Glutamatergic neuron (in vitro differentiated cells): ENCODE measurements at regions not wholly inside any gene's neighbourhood (a gene's known extent, or its start where the extent isn't known, plus 50 kb on each side); places are given as distances from the start of the nearest gene placed in this dataset.

Source experiments
- DNase-seq: peaks from one replicate; pipeline ENCODE4 v3.0.0; 2022
- H3K27ac Mint-ChIP-seq: one replicate; pipeline ENCODE4 v1.8.0; 2020; ENCODE audit warnings: mild to moderate bottlenecking, mixed read lengths, inconsistent platforms; ENCODE audit not compliant: unreplicated experiment
- H3K27me3 Mint-ChIP-seq: one replicate; pipeline ENCODE4 v1.8.0; 2020; ENCODE audit warnings: mild to moderate bottlenecking, moderate library complexity, mixed read lengths, inconsistent platforms; ENCODE audit not compliant: unreplicated experiment
- H3K36me3 Mint-ChIP-seq: one replicate; pipeline ENCODE4 v1.8.0; 2020; ENCODE audit warnings: mild to moderate bottlenecking, mixed read lengths, inconsistent platforms; ENCODE audit not compliant: unreplicated experiment
- H3K4me1 Mint-ChIP-seq: one replicate; pipeline ENCODE4 v1.8.0; 2020; ENCODE audit warnings: mild to moderate bottlenecking, low read depth, mixed read lengths, inconsistent platforms; ENCODE audit not compliant: unreplicated experiment
- H3K4me3 Mint-ChIP-seq: one replicate; pipeline ENCODE4 v1.8.0; 2020; ENCODE audit warnings: mild to moderate bottlenecking, mixed read lengths, inconsistent platforms; ENCODE audit not compliant: unreplicated experiment
- H3K9me3 Mint-ChIP-seq: one replicate; pipeline ENCODE4 v1.8.0; 2020; ENCODE audit warnings: mild to moderate bottlenecking, moderate library complexity, mixed read lengths, inconsistent platforms; ENCODE audit not compliant: unreplicated experiment
- CTCF ChIP-seq: fragments of 200-600 bp; sonication (generic); IDR thresholded peaks from one replicate; pipeline ENCODE4 v1.5.0; 2021; ENCODE audit not compliant: partially characterized antibody, unreplicated experiment

DNA sequence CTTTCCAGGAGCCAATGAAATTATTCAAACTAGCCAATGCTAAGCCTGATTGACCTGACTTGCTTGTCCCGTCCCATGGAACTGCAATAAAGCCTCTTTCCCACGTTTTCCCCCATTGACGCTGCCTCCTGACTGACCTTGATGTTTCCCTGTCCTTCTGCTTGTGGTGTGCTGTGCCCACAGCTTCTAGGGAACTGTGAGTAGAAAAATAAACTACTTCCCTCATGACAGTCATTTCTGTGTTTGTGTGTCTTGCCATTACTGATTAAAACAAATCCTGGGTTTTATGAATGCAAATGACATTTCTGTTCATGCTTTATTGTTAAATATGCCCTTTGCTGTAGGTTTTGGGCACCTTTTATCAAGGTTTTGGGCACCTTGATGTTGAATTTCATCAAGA, 91.3 kb upstream of the ABI1 start:
- TF ChIP-seq CTCF, result no peak
- DNase-seq, result no peak
- H3K27me3 Mint-ChIP-seq, result no peaks in the 10 kb centered on the region
- H3K9me3 Mint-ChIP-seq, result no peaks in the 10 kb centered on the region
- H3K27ac Mint-ChIP-seq, result no peak overlapping the region
- H3K4me1 Mint-ChIP-seq, result no peaks in the 10 kb centered on the region
- peaks cover 11% of the 10 kb centered on the region for H3K36me3 Mint-ChIP-seq
- H3K4me3 Mint-ChIP-seq, result no peak overlapping the region

- Mint-ChIP-seq H3K4me1 (no peaks in the 10 kb centered on the region), H3K9me3 (no peaks in the 10 kb centered on the region), H3K4me3 (no peak overlapping the region), H3K27me3 (no peaks in the 10 kb centered on the region), H3K27ac (no peak overlapping the region), H3K36me3 (peaks cover 11% of the 10 kb centered on the region)
- no peak for DNase-seq
- TF ChIP-seq CTCF, result no peak
Observed at GRCh38 chr10:26951650-26952049, 90.9 kb upstream of the ABI1 start.

- no peaks in the 10 kb centered on the region for H3K9me3 Mint-ChIP-seq
- peaks cover 11% of the 10 kb centered on the region for H3K36me3 Mint-ChIP-seq
- H3K27me3 Mint-ChIP-seq, result no peaks in the 10 kb centered on the region
- no peak overlapping the region for H3K27ac Mint-ChIP-seq
- no peaks in the 10 kb centered on the region for H3K4me1 Mint-ChIP-seq
- no peak for TF ChIP-seq CTCF
- no peak for DNase-seq
- H3K4me3 Mint-ChIP-seq, result no peak overlapping the region
Observed at GRCh38 chr10:26950934-26951333, 90.2 kb upstream of the ABI1 start.

GRCh38 chr10:26946102-26946811, 85.5 kb upstream of the ABI1 start:
- no peak for TF ChIP-seq CTCF
- Mint-ChIP-seq H3K27me3 (no peaks in the 10 kb centered on the region), H3K36me3 (peaks cover 7% of the 10 kb centered on the region), H3K4me1 (no peaks in the 10 kb centered on the region), H3K4me3 (no peak overlapping the region), H3K9me3 (no peaks in the 10 kb centered on the region), H3K27ac (no peak overlapping the region)
- DNase-seq, result no peak

GRCh38 chr10:26944261-26944882, 83.6 kb upstream of the ABI1 start:
- TF ChIP-seq CTCF, result no peak
- Mint-ChIP-seq H3K27ac (no peak overlapping the region), H3K9me3 (no peaks in the 10 kb centered on the region)

More at GRCh38 chr10:26944261-26944882, 83.6 kb upstream of the ABI1 start:
- DNase-seq, result no peak
- Mint-ChIP-seq H3K4me3 (no peak overlapping the region), H3K36me3 (no peaks in the 10 kb centered on the region), H3K4me1 (peaks cover 1% of the 10 kb centered on the region), H3K27me3 (no peaks in the 10 kb centered on the region)
